Endothelial cell (in vitro differentiated cells): ENCODE measurements at regions not wholly inside any gene's neighbourhood (a gene's known extent, or its start where the extent isn't known, plus 50 kb on each side); places are given as distances from the start of the nearest gene placed in this dataset.

Source experiments
- DNase-seq: peaks from one replicate; pipeline ENCODE4 v3.0.0; 2021; ENCODE audit warnings: low spot score
- H3K27ac Mint-ChIP-seq: one replicate; pipeline ENCODE4 v1.8.0; 2021; ENCODE audit warnings: mixed read lengths, inconsistent platforms; ENCODE audit not compliant: unreplicated experiment
- H3K27me3 Mint-ChIP-seq: one replicate; pipeline ENCODE4 v1.8.0; 2021; ENCODE audit warnings: mild to moderate bottlenecking, moderate library complexity, mixed read lengths, inconsistent platforms; ENCODE audit not compliant: unreplicated experiment
- H3K36me3 Mint-ChIP-seq: one replicate; pipeline ENCODE4 v1.8.0; 2021; ENCODE audit warnings: mild to moderate bottlenecking, low read depth, mixed read lengths, inconsistent platforms; ENCODE audit not compliant: unreplicated experiment
- H3K4me1 Mint-ChIP-seq: one replicate; pipeline ENCODE4 v1.8.0; 2021; ENCODE audit warnings: mild to moderate bottlenecking, mixed read lengths, inconsistent platforms; ENCODE audit not compliant: unreplicated experiment
- H3K4me3 Mint-ChIP-seq: one replicate; pipeline ENCODE4 v1.8.0; 2021; ENCODE audit warnings: mild to moderate bottlenecking, mixed read lengths, inconsistent platforms; ENCODE audit not compliant: unreplicated experiment
- H3K9me3 Mint-ChIP-seq: one replicate; pipeline ENCODE4 v1.8.0; 2021; ENCODE audit warnings: mixed read lengths, inconsistent platforms; ENCODE audit not compliant: unreplicated experiment
- TF ChIP-seq, protein P1 (sequence below): fragments of 200-600 bp; sonication (generic); IDR thresholded peaks from one replicate; pipeline ENCODE4 v1.5.0; 2021; ENCODE audit warnings: antibody characterized with exemption; ENCODE audit not compliant: unreplicated experiment

GRCh38 chr20:18972251-18972876 lies 158.8 kb downstream of the SCP2D1 start:
- DNase-seq = no peak

GRCh38 chr20:18973529-18974173 lies 160.1 kb downstream of the SCP2D1 start:
- Mint-ChIP-seq H3K36me3 (no peaks in the 10 kb centered on the region), H3K27ac (no peak overlapping the region), H3K9me3 (no peaks in the 10 kb centered on the region), H3K4me3 (no peak overlapping the region), H3K4me1 (peaks cover 10% of the 10 kb centered on the region), H3K27me3 (peaks cover 2% of the 10 kb centered on the region)
- DNase-seq = no peak
- TF ChIP-seq, protein P1, sequence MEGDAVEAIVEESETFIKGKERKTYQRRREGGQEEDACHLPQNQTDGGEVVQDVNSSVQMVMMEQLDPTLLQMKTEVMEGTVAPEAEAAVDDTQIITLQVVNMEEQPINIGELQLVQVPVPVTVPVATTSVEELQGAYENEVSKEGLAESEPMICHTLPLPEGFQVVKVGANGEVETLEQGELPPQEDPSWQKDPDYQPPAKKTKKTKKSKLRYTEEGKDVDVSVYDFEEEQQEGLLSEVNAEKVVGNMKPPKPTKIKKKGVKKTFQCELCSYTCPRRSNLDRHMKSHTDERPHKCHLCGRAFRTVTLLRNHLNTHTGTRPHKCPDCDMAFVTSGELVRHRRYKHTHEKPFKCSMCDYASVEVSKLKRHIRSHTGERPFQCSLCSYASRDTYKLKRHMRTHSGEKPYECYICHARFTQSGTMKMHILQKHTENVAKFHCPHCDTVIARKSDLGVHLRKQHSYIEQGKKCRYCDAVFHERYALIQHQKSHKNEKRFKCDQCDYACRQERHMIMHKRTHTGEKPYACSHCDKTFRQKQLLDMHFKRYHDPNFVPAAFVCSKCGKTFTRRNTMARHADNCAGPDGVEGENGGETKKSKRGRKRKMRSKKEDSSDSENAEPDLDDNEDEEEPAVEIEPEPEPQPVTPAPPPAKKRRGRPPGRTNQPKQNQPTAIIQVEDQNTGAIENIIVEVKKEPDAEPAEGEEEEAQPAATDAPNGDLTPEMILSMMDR = no peak

More at GRCh38 chr20:18972251-18972876, 158.8 kb downstream of the SCP2D1 start:
- TF ChIP-seq, protein P1 = no peak
- H3K36me3 Mint-ChIP-seq = no peaks in the 10 kb centered on the region
- no peak overlapping the region for H3K4me3 Mint-ChIP-seq
- no peaks in the 10 kb centered on the region for H3K4me1 Mint-ChIP-seq
- no peaks in the 10 kb centered on the region for H3K9me3 Mint-ChIP-seq
- H3K27me3 Mint-ChIP-seq = peaks cover 2% of the 10 kb centered on the region
- no peak overlapping the region for H3K27ac Mint-ChIP-seq

- Mint-ChIP-seq H3K27me3 (peaks cover 2% of the 10 kb centered on the region), H3K27ac (no peak overlapping the region), H3K36me3 (no peaks in the 10 kb centered on the region), H3K9me3 (no peaks in the 10 kb centered on the region), H3K4me3 (no peak overlapping the region), H3K4me1 (peaks cover 11% of the 10 kb centered on the region)
- TF ChIP-seq, protein P1 = no peak
- DNase-seq = no peak
Observed at GRCh38 chr20:18974660-18975059, 161.1 kb downstream of the SCP2D1 start.

DNA sequence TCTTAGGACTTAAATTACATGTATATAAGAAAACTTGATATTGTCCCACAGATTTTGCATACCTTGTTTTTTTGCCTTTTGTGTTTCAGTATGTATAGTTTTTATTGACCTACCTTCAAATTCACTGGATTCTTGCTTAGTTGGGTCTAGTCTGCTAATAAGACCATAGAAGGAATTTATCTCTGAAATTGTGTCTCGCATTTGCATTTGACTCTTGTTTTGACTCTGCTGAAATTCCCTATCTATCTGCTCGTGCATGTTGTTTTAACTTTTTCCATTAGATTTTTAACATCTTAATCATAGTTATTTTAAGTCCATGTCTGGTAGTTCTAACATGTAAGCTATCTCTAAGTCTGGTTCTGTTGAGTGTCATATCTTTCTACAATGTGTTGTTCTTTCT lies 163.9 kb downstream of the SCP2D1 start:
- Mint-ChIP-seq H3K9me3 (no peaks in the 10 kb centered on the region), H3K27ac (peak overlapping the region; percentile 75), H3K4me1 (peaks cover 11% of the 10 kb centered on the region), H3K4me3 (no peak overlapping the region), H3K27me3 (peaks cover 2% of the 10 kb centered on the region), H3K36me3 (no peaks in the 10 kb centered on the region)
- no peak for DNase-seq
- TF ChIP-seq, protein P1 = no peak

GRCh38 chr20:18978311-18978710 lies 164.7 kb downstream of the SCP2D1 start:
- peak overlapping the region; percentile 75 for H3K27ac Mint-ChIP-seq
- H3K4me3 Mint-ChIP-seq = no peak overlapping the region
- peak; percentile 17 for DNase-seq
- TF ChIP-seq, protein P1 = no peak
- peaks cover 5% of the 10 kb centered on the region for H3K27me3 Mint-ChIP-seq
- no peaks in the 10 kb centered on the region for H3K36me3 Mint-ChIP-seq
- no peaks in the 10 kb centered on the region for H3K9me3 Mint-ChIP-seq
- peaks cover 11% of the 10 kb centered on the region for H3K4me1 Mint-ChIP-seq
